Renal cortical epithelial cell (primary cell): ENCODE measurements at regions not wholly inside any gene's neighbourhood (a gene's known extent, or its start where the extent isn't known, plus 50 kb on each side); places are given as distances from the start of the nearest gene placed in this dataset.

ENCODE experiments used
- DNase-seq: peaks from one replicate; pipeline ENCODE4 v3.0.0-alpha.2; 2011; ENCODE audit warnings: low read depth

DNA sequence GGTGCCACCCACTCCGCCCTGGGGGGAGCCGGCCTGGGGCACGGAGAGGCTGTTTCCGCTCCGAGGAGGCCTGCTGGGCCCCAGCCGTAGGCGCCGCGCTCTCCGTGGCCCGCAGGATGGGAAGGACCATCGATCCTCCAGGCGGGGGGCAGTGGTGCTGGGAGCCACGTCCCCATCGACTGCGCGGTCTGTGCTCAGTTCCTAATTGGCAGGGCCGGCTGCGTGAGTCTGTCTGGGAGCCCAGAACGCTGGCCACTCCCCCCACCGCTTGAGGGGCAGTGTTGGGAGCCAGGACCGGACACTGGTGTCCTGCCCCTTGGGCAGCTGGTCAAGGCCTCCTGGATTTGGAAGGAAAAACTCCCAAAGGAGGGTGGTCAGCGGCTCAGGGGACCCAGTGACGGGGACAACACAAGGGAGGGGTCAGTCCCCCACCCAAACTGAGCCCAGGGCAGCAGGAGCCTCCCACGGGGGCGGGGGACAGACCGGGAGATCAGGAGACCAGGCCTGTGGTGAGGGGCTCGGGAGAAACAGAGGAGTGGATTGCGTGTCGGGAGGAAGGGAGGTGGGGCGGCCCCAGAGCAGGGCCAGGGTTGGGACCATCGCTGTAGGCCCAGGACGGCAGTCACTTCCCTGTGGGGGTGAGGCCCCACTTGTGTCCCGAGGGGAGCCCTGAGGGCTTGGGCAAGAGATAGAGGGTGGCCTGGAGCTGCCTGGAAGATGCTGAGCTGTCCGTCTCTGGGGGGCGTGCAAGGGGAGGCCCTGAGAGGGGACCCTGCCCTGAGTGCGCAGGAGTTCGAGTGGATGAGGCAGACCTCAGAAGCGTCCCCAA, 89.0 kb downstream of the UNCX start:
- no peak for DNase-seq

DNA sequence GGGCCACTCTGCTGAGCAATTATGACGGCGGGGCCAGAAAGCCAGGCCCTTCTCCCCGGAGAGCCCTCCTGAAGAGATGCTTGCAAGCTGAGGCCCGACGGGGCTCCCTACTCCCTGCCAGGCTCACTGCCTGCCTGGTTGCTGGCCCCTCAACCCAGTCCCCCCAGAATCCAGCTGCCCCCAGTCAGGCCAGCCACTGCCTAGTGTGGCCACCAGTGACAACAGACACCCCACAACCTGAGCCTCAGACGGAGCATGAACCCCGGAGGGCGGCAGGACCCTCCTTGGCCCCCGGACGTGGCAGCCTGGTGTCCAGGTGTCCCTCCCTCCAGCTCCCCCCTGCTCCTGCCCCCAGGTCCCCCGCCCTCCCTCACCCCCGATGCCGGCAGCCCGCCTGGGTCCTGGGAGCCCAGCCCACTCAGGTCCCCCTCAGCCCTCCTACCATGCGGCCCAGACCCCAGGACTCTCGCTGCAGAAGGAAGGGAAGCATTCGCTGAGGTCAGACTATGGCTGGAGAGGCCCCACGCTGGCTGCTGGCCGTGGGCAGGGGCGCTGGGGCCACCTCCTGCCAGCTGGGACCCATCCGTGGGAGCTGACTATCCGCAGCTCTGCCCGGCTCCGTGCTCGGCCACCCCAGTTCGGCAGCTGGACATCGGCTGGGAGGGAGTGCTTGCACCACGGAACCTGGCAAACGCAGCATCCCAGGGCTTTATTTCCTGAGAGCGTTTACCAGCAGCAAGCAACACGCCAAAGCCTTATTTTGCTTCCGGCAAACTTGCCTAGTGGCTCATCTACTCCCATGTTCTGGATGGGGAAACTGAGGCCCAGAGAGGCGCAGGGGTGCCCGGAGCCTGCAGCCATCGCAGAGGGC, 89.8 kb downstream of the UNCX start:
- no peak for DNase-seq

DNA sequence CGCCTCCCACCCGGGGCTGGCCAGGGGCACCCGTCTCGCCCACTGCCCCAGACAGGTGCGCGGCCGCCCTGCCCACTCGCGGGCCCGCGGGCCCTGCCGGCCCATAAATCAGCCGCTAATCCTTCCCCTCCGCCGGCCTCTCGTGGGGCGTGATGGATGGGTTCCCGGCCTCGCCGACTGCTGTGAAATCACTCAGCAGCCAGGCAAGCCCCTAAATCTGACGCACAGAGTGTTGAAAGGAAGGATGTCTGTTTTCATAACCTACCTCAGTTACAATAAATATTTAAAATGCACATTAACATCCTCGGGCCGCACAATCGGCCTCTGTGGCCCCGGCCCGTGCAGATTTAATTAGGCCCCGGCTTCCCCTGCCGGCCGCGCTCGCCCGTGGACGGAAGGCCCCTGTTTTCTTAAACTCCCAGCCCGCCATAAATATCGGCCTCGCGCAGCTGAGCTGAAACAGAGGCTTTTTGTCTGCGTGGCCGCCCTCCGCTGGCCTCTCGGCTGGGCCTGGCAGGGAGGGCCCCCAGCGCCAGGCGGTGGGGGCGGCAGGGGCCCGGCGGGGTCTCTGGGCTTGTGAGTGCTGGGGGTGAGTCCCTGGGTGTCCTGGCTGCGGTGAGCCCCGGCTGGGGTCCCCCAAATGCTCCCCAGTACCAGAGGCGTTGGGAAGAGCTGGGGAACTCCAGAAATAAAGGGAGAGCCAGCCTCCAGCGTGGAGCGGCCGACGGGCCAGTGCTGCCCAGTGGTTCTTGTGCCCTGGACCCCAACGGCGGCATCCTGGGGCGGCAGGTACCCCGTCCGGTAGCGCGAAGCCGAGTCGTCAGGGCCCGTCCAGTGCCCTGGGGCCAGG, 90.7 kb downstream of the UNCX start:
- no peak for DNase-seq

- no peak for DNase-seq
These were observed 91.6 kb downstream of the UNCX start for GRCh38 chr7:1324028-1324900.

- no peak for DNase-seq
These were observed 92.6 kb downstream of the UNCX start for GRCh38 chr7:1325246-1325645.

DNA sequence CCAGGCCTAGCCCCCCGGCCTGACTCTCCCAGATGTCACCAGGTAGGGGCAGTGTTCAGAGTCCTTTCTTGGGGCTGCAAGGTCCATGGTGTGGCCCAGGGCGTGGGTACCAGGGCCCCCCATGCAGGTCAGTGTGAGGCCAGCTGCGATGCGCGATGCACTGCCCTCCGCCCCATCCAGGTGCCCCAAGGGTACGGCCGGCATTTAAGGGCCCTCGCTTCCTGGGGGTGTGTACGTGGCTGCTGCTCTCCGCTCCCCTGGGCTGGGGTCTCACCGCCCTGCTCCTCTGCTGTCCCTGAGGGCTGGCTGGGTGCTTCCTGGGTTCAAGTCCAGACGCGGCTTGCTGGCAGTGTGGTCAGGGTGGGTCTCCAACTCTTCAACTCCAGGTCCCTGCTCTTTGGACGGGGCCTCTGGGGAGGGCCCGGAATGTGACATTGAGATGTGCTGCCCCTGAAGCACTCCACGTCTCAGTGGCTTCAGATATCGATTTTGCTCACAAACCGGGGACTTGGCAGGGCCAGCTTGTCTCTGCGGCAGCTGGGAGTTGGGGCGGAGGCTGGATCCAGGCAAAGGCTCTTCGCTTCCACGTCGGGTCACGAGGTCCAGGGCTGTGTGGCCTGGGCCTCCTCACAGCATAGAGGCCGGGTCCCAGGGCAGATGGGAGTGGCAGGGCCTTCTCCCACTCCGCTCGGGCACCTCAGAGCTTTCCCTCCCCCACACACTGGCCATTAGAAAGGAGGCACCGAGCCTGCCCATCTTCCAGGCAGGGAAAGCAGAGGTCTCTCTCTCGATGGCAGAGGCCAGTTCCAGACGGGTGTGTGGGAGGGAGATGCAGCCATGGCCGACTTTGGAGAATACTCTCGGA, 93.2 kb downstream of the UNCX start:
- no peak for DNase-seq

GRCh38 chr7:1326511-1326785, 93.8 kb downstream of the UNCX start:
- DNase-seq: no peak

- no peak for DNase-seq
These were observed 96.6 kb downstream of the UNCX start for GRCh38 chr7:1329261-1329660.

DNA sequence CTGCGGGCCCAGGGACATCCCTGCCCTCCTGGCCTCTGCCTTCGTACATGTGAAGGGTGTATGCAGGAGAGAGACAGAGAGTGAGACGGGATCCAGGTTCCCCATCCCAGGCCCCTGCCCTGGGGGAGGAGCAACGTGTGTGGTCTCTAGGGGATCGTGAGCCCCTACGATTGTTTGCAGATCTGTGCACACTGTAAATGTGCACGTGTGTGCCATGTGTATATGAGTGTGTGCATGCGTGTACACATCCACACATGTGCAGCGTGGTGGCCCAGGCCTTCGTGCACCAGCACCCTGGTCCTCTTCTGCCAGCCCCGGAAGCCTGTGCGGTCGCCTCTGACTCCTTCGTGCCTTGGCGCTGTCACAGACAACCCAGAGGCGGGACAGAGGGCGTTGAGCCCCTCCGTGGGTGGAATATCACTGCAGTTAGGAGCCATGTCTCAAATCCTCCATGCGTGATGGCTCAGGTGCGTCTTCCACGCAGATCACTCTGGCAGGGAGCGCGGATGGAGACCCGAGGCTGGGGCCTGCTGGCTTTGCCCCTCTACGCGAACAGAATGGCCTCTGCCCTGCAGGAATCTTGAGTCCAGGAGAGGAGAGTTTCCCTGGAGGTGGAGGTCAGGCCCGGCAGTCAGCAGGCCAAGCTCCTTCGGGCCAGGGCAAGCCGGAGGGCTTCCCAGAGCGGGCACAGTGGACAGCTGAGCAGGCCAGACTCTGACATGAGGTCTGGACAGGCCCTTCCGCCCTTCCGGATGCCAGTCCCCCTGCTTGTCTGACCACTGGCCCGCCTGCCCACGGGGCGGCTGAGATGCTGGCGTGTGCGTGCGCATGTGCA, 97.5 kb downstream of the UNCX start:
- no peak for DNase-seq

- no peak for DNase-seq
These were observed 98.2 kb downstream of the UNCX start for GRCh38 chr7:1330801-1331425.

DNA sequence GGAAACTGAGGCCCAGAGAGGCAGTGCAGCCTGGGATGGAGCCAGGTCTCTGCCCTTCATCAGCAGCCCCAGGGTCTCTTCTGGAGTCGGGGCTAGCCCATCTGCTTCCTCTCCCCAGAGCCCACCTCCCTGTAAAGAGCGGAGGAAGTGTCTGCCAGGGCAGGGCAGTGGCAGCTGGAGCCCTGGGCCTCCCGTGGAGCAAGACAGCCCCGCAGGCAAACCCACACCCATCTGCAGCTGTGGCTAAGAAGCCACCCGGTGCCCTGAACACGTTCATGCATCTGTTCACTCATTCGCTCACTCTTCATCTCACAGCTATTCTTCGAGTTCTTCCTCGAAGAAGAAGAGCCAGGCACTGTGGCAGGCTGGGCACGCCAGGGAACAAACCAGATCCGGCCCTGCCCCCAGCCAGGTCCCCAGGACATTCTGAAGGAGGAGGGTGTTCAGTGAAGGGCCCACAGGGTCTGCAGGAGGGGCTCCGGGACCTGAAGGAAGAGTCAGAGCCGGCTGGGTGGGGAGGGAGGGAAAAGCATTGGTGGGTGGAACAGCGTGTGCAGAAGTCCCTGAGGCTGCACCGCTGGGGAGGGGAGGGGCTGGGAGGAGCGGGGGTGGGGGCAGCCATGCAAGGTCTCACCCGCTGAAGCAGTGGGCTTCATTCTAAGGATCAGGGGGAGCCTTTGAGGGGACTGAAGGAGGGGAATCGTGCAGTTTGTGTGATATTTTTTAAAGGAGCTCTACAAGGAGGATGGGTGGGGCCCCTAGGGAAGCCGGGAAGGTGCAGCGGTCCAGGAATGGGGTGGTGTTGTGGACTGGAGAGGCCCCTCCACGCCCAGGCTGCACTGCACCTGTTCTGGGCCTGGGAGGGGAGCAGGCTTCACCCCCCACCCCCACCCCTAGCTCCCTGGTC, 99.1 kb downstream of the UNCX start:
- DNase-seq: no peak

GRCh38 chr7:1336509-1336908, 103.8 kb downstream of the UNCX start:
- no peak for DNase-seq

- no peak for DNase-seq
These were observed 106.9 kb downstream of the UNCX start for GRCh38 chr7:1339611-1340010.

DNA sequence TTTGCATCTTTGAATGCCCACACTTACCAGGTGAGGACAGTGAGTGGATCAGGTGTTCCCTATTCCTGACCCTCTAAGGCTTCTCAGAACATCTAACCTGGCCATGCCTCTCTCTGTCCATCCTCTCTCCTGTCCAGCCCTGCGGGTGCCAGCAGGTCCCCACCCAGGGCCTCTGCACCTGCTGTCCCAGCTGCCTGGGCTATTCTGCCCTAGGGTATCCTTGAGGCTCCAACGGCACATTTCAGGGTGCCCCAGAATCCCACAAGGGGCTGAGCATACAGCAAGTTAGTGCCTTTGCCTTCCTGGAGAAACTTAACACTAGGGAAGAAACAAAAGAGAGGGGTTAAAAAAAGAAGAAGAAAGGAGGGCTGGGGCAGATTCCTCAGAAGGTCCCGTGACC, 107.4 kb downstream of the UNCX start:
- DNase-seq: no peak

DNA sequence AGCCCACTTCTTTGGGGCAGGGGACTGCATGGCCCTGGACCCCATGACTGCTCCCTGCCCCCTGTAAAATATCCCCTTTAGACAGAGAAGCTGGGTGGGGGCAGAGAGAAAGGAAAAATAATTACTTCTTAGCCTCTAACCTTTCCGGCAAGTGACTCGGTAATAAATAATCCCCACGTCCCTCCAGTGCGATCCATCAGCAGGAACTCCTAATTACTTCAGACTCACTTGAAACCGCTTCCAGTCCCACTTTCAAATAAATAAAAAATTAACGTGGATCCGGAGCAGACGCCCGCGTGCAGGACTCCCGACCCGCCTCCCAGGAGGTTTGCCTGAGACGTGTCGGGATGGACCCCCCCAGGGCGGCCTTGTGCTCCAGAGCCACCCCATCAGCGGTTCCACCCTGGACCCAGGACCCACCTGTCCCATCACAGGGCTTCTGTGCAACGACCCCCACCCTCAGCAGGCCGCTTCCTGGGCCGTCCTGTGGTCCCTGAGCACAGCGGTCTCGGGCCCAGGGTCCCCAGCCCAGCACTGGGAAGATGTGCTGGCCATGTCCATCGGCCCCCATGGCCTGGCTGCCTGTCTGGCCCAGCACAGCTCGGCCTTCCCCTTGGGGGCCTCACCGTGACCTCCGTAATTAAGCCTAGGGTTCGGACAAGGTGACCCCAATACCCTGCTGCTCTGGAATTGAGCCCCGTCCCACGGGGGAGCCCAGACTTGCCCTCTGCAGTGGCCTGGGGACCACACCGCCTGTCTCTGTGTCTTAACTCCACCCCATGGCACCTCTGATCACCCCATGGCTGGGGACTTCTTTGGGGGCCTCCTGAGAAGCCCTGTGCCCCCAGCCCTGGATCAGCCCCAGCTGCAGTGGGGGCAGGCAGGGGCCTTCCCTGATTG, 108.0 kb downstream of the UNCX start:
- DNase-seq: no peak

GRCh38 chr7:1341361-1342089, 108.9 kb downstream of the UNCX start:
- DNase-seq: no peak
